Spleen (tissue), 11 donors: ENCODE measurements at regions not wholly inside any gene's neighbourhood (a gene's known extent, or its start where the extent isn't known, plus 50 kb on each side); places are given as distances from the start of the nearest gene placed in this dataset.

Source experiments
- DNase-seq: peaks from one replicate; pipeline ENCODE4 v3.0.0-alpha.2; 2020
- H3K27ac ChIP-seq, 8 donors: fragments of 200-600 bp; sonication (generic) in 7 of 8; 1 replicate in 4 of 8; 2 replicates in 4 of 8; pipeline versions ENCODE4 v1.5.0 to v1.8.0; 2016 to 2021; ENCODE audit warnings: inconsistent platforms in 4 of 8, mild to moderate bottlenecking in 4 of 8, moderate library complexity in 1 of 8
- H3K27me3 ChIP-seq, 7 donors: fragments of 200-600 bp; sonication (generic) in 6 of 7; replicated peaks in 1 of 7; 1 replicate in 4 of 7; 2 replicates in 3 of 7; pipeline versions ENCODE4 v1.5.0 to v1.8.0; 2016 to 2021; ENCODE audit warnings: inconsistent platforms in 3 of 7, mild to moderate bottlenecking in 1 of 7
- H3K36me3 ChIP-seq, 6 donors: fragments of 200-600 bp; sonication (generic) in 5 of 6; 1 replicate in 4 of 6; 2 replicates in 2 of 6; pipeline versions ENCODE4 v1.5.0 to v1.8.0; 2016 to 2021; ENCODE audit warnings: inconsistent platforms in 2 of 6
- H3K4me1 ChIP-seq, 6 donors: fragments of 200-600 bp; sonication (generic) in 5 of 6; 1 replicate in 3 of 6; 2 replicates in 3 of 6; pipeline versions ENCODE4 v1.5.0 to v1.8.0; 2016 to 2021; ENCODE audit warnings: inconsistent platforms in 3 of 6
- H3K4me3 ChIP-seq, 8 donors: fragments of 200-600 bp; sonication (generic) in 7 of 8; 1 replicate in 4 of 8; 2 replicates in 4 of 8; pipeline versions ENCODE4 v1.5.0 to v1.8.0; 2016 to 2021; ENCODE audit warnings: inconsistent platforms in 4 of 8, mild to moderate bottlenecking in 4 of 8, moderate library complexity in 2 of 8
- H3K9me3 ChIP-seq, 8 donors: fragments of 200-600 bp; sonication (generic) in 7 of 8; 1 replicate in 4 of 8; 2 replicates in 4 of 8; pipeline versions ENCODE4 v1.5.0 to v1.8.0; 2016 to 2021; ENCODE audit warnings: inconsistent platforms in 4 of 8
- POLR2A ChIP-seq, 3 donors: fragments of 450-650 bp; IDR thresholded peaks; one replicate each; pipeline ENCODE4 v1.5.1; 2017; ENCODE audit warnings: antibody characterized with exemption in 3 of 3, mild to moderate bottlenecking in 1 of 3
- POLR2AphosphoS5 ChIP-seq, 3 donors: sonication (generic); formaldehyde crosslinking; IDR thresholded peaks; one replicate each; pipeline ENCODE4 v1.5.1; 2017; ENCODE audit warnings: antibody characterized with exemption in 3 of 3
- WGBS, 5 donors: extraction: QIAGEN DNeasy Blood & Tissue Kit in 3 of 5; methylation state at CpG; one replicate each; pipeline versions ENCODE4 v1.1.5 to v1.1.7; 2013 to 2018; 5-methylcytosine and 5-hydroxymethylcytosine counted together
- intact Hi-C: fragments of 100-400 bp; cut with DNase I; formaldehyde crosslinking; loops from one replicate; pipeline ENCODE4 v1.15.0; 2023; ENCODE audit warnings: low total_unique reads
- TF ChIP-seq, protein P1 (sequence below), 11 experiments: fragments of 200-600 bp in 7 of 11; fragments of 450-650 bp in 4 of 11; sonication (generic) in 4 of 11; IDR thresholded peaks in 8 of 11; conservative IDR thresholded peaks in 3 of 11; 1 replicate in 7 of 11; 2 replicates in 4 of 11; pipeline versions ENCODE4 v1.4.0 to v1.8.0; 2016 to 2021; ENCODE audit warnings: antibody characterized with exemption in 11 of 11, inconsistent platforms in 4 of 11, mild to moderate bottlenecking in 1 of 11
- donor health status: healthy with polysubstance abuse.
- donor health status: DM: no; HTN: no; CAD: no; lungs with moderate emphysema.
- donor health status: DM: no; HTN: no; CAD: no.
- donor health status: Bipolar disorder and iron deficiency.
- donor health status: healthy.
- donor health status: DM: no; HTN: no; CAD: no.
- donor health status: DM: yes; HTN: yes; CAD: no.

DNA sequence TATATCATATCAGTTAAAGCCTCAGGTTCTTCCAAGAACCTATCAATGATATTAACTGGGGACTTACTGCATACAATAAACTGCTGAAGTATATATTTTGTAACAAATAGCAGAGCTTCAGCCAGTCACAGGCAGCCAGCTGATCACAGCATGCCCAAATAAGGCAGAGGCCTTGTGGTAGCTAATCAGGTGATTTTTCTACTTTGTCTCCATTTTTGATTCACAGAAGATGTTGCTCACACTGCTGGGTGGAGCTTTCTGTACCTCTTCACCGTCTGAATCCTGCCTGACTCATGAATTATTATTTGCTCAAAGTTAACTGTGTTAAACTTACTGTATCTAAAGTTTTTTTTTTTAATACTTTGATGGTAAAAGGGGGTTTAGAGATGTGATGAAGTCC lies 357.4 kb downstream of the PSAT1 start:
- Histone ChIP-seq H3K9me3 (no peaks in the 10 kb centered on the region), H3K36me3 (no peaks in the 10 kb centered on the region), H3K27me3 (no peaks in the 10 kb centered on the region), H3K4me3 (no peak overlapping the region), H3K4me1 (no peaks in the 10 kb centered on the region), H3K27ac (no peak overlapping the region)
- DNase-seq: no peak
- TF ChIP-seq, protein P1, sequence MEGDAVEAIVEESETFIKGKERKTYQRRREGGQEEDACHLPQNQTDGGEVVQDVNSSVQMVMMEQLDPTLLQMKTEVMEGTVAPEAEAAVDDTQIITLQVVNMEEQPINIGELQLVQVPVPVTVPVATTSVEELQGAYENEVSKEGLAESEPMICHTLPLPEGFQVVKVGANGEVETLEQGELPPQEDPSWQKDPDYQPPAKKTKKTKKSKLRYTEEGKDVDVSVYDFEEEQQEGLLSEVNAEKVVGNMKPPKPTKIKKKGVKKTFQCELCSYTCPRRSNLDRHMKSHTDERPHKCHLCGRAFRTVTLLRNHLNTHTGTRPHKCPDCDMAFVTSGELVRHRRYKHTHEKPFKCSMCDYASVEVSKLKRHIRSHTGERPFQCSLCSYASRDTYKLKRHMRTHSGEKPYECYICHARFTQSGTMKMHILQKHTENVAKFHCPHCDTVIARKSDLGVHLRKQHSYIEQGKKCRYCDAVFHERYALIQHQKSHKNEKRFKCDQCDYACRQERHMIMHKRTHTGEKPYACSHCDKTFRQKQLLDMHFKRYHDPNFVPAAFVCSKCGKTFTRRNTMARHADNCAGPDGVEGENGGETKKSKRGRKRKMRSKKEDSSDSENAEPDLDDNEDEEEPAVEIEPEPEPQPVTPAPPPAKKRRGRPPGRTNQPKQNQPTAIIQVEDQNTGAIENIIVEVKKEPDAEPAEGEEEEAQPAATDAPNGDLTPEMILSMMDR (IDR thresholded peaks at IDR 0.05 in 8 of 11, conservative IDR thresholded peaks at IDR 0.05 in 3 of 11): no peak
- TF ChIP-seq POLR2AphosphoS5 (IDR thresholded peaks at IDR 0.05) (no peak), POLR2A (IDR thresholded peaks at IDR 0.05) (no peak)
- 70 to 92% (median 78%) methylated on average over 1 of the region's 1 CpG for WGBS, 5 donors
- intact Hi-C loops: no loop called here

DNA sequence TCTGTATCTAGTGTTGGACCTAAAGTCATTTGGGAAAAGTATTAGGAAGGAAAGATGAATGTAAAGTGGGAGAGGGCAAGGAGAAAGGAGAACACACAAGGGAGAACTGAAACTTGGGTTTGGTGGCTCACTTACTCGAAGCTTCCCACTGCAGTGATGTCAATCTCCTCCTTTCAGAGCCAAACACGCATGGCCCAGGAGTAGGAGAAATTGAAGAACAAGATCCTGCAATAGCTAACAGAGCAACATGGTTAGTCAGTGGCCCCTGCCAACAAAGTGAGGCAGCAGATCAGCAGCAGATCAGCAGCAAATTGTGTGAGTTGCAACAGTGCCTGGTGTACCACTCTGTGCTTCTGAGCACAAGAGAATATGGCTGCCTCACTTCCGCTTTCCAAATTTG lies 366.4 kb downstream of the PSAT1 start:
- H3K27me3 ChIP-seq: no peaks in the 10 kb centered on the region
- H3K4me3 ChIP-seq: no peak overlapping the region
- no peaks in the 10 kb centered on the region for H3K9me3 ChIP-seq
- TF ChIP-seq POLR2A (IDR thresholded peaks at IDR 0.05) (no peak), POLR2AphosphoS5 (IDR thresholded peaks at IDR 0.05) (no peak)
- TF ChIP-seq, protein P1 (IDR thresholded peaks at IDR 0.05 in 8 of 11, conservative IDR thresholded peaks at IDR 0.05 in 3 of 11): no peak
- no peak overlapping the region for H3K27ac ChIP-seq
- no peaks in the 10 kb centered on the region for H3K36me3 ChIP-seq
- DNase-seq: no peak
- H3K4me1 ChIP-seq: no peaks in the 10 kb centered on the region
- intact Hi-C loops: no loop called here
- 74 to 86% (median 78%) methylated on average over 3 of the region's 3 CpGs for WGBS, 5 donors

DNA sequence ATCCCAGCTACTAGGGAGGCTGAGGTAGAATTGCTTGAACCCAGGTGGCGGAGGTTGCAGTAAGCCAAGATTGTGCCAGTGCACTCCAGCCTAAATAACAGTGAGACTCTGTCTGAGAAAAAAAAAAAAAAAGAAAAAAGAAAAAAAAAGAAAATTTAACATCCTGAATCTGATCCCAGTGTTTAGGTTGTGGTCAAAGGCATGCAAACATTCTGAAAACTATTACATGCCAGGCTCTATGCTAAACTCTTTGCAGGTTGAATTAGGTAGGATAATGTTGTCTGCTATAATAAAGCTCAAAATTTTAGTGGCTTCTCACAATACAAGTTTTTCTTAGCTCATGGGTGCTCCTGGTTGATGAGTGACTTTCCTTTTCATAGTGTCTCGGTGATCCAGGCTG lies 367.4 kb downstream of the PSAT1 start:
- TF ChIP-seq POLR2AphosphoS5 (IDR thresholded peaks at IDR 0.05): no peak
- TF ChIP-seq POLR2A (IDR thresholded peaks at IDR 0.05): no peak
- TF ChIP-seq, protein P1 (IDR thresholded peaks at IDR 0.05 in 8 of 11, conservative IDR thresholded peaks at IDR 0.05 in 3 of 11): no peak
- DNase-seq: no peak

DNA sequence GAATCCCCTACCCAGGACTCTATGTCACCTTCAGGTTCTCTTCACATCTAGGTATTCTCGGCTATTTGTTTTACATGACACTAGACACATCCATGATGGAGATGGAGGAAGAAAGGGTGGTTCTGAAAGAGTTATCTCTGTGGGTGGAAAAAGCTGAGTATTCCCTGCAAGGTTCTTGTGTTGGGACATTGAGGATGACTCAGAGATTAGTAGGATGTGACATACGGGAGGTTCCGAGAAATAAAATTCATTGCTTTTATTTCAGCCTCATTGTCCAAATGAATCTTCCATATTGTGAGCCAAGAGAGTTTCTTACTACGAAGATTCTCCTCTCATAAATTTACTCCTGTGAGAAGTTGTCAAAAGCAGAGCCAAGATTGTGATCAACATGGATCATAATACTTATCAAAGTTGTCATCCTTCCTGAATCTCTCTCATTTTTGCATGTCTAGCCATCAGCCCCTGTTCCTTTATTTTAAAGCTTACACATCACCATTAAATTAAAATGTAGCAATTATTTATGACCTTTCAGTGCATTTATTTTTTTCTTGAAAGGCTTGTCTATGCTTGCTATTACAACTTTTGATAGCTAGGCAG lies 370.0 kb downstream of the PSAT1 start:
- no peak for DNase-seq
- Histone ChIP-seq H3K4me1 (no peaks in the 10 kb centered on the region), H3K4me3 (no peak overlapping the region), H3K36me3 (no peaks in the 10 kb centered on the region), H3K9me3 (no peaks in the 10 kb centered on the region), H3K27me3 (no peaks in the 10 kb centered on the region), H3K27ac (no peak overlapping the region)
- WGBS, 5 donors: 83 to 85% (median 84%) methylated on average over 4 of the region's 4 CpGs
- TF ChIP-seq, protein P1 (IDR thresholded peaks at IDR 0.05 in 8 of 11, conservative IDR thresholded peaks at IDR 0.05 in 3 of 11): no peak
- no peak for TF ChIP-seq POLR2AphosphoS5 (IDR thresholded peaks at IDR 0.05)
- TF ChIP-seq POLR2A (IDR thresholded peaks at IDR 0.05): no peak
- intact Hi-C loops: no loop called here

More for the DNA sequence above, 367.4 kb downstream of the PSAT1 start:
- no peak overlapping the region for H3K27ac ChIP-seq
- H3K27me3 ChIP-seq: no peaks in the 10 kb centered on the region
- 80 to 92% (median 86%) methylated on average over 2 of the region's 2 CpGs for WGBS, 5 donors
- no peaks in the 10 kb centered on the region for H3K36me3 ChIP-seq
- intact Hi-C loops: no loop called here
- H3K9me3 ChIP-seq: no peaks in the 10 kb centered on the region
- H3K4me1 ChIP-seq: no peaks in the 10 kb centered on the region
- no peak overlapping the region for H3K4me3 ChIP-seq
